ENCODE measurements at regions not wholly inside any gene's neighbourhood (a gene's known extent, or its start where the extent isn't known, plus 50 kb on each side); places are given as distances from the start of the nearest gene placed in this dataset.

GRCh38 chr2:239682518-239682917 lies 281.7 kb upstream of the HDAC4 start:
- no peak for DNase-seq

GRCh38 chr2:239679755-239680154 lies 278.9 kb upstream of the HDAC4 start:
- no peak for DNase-seq

GRCh38 chr2:239678666-239679296 lies 278.0 kb upstream of the HDAC4 start:
- no peak for DNase-seq

- DNase-seq: no peak
These were observed 277.3 kb upstream of the HDAC4 start for GRCh38 chr2:239678186-239678490.

- DNase-seq: no peak
These were observed 276.8 kb upstream of the HDAC4 start for GRCh38 chr2:239677453-239678185.

GRCh38 chr2:239676716-239677452 lies 276.1 kb upstream of the HDAC4 start:
- DNase-seq: no peak

- no peak for DNase-seq
These were observed 275.3 kb upstream of the HDAC4 start for GRCh38 chr2:239675826-239676715.

GRCh38 chr2:239674981-239675825 lies 274.4 kb upstream of the HDAC4 start:
- no peak for DNase-seq

- no peak for DNase-seq
These were observed 273.5 kb upstream of the HDAC4 start for GRCh38 chr2:239674101-239674980.

GRCh38 chr2:239673641-239674040 lies 272.8 kb upstream of the HDAC4 start:
- no peak for DNase-seq

- DNase-seq: no peak
These were observed 271.4 kb upstream of the HDAC4 start for GRCh38 chr2:239671916-239672849.

- DNase-seq: no peak
These were observed 270.7 kb upstream of the HDAC4 start for GRCh38 chr2:239671471-239671870.

GRCh38 chr2:239670463-239671120 lies 269.8 kb upstream of the HDAC4 start:
- no peak for DNase-seq

- DNase-seq: no peak
These were observed 269.2 kb upstream of the HDAC4 start for GRCh38 chr2:239669899-239670460.

GRCh38 chr2:239669181-239669898 lies 268.5 kb upstream of the HDAC4 start:
- DNase-seq: no peak

GRCh38 chr2:239668651-239669050 lies 267.8 kb upstream of the HDAC4 start:
- DNase-seq: no peak

GRCh38 chr2:239668042-239668441 lies 267.2 kb upstream of the HDAC4 start:
- DNase-seq: no peak

GRCh38 chr2:239667431-239667985 lies 266.7 kb upstream of the HDAC4 start:
- DNase-seq: no peak

All from CD4-positive, alpha-beta T cell treated with Interleukin-10 for 1 hour (primary cell).